ENCODE measurements at regions not wholly inside any gene's neighbourhood (a gene's known extent, or its start where the extent isn't known, plus 50 kb on each side); places are given as distances from the start of the nearest gene placed in this dataset.

DNA sequence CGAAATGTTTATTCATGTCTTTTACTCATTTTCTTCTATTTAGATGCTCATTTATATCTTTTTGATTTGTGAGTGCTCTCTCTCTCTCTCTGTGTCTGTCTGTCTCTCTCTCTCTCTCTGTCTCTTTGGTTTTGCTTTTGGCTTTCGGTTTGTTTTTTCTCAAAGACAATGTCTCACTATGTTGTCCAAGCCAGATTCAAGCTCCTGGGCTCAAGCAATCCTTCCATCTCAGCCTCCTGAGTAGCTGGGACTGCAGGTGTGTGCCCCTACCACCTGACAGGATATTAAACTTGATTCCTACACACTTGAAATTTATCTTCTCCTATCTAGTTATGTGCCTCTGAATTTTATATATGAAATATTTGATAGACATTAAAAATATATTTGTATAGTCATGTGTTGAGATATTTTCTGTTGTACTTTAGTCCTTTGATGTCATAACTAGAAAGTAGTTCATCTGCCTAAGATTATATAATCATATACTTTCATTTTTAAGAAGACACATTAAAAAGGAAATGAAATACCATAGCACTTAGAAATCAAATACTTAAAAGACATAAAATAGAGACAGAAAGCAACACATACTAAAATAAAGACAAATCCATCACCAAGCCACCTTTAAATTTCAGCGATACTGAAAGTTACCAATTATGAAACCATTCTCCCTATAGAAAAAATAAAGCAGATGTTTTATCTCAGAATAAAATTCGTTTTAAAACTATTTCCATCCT lies 68.1 kb upstream of the SFMBT2 start:
- no peak for DNase-seq

DNA sequence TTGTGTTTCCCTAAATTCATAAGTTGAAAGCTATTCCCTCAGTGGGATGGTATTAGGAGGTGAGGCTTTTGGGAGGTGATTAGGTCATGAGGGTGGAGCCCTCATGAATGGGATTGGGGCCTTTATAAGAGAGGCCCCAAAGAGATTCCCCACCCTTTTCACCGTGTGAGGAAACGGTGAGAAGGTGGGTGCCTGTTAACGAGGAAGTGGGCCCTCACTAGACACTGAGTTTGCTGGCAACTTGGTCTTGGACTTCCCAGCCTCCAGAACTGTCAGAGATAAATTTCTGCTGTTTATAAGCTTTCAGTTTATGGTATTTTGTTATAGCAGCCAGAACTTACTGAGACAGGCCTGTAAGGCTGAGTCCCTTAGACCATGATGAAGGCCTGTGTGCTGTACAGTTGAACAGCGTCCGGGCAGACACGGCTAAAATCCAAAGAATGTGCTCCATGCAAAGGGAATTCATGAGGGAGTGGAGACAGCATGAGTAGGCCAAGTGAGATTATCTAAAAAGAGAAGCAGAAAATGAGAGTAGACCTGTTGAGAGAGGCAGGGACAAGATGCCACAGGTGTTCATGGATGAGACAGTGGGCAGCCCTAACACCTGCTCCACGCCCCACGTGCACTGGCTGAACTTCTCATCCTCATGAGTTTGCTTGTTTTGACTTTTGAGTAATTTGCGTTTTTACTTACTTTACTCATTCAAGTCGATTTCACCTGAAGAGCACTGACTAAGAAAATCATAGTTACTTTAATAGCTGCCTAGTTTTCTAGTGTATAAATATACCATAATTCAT lies 66.9 kb upstream of the SFMBT2 start:
- no peak for DNase-seq

GRCh38 chr10:7475939-7476338 lies 65.1 kb upstream of the SFMBT2 start:
- DNase-seq, result no peak

DNA sequence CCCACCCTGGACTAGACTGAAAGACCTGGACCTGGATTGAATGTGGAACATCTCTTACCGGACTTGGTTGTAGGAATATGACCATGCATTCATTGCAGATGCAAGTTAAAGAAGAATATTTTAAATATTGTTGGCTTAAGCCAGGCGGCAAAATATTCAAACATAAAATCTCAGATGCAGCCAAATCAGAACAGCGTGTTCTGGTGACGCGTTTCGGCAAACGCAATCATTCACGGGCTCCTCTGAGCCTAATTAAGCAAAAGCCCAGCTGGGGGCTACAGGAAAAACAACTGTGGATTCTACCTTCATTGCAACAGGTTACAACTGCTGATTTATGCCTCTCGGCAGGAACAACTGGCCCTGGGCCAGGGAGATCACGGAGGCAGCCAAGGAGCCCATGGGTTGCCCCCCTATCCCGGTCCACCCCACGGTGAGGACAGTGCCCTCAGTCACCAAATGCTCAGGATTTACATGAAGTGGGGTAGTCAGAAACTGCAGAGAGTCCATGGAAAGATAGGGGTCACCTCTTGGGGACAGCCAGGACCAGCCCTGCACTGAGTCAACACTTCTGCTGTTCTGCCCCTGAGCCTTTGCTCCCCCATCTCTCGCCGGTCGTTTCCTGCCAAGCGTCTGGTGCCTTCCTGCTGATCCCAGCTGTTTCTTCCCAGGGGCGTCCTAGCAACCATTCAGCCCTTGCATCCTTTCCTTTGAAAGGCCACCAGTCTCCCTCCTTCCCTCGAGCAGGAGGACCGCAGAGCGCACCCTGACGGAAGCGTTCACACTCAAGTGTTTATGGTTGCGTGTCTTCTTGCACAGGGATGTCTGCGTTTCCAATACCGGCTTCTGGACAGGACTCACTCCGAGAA lies 64.4 kb upstream of the SFMBT2 start:
- peak; percentile 46 to 48 for DNase-seq

GRCh38 chr10:7474388-7474787 lies 63.6 kb upstream of the SFMBT2 start:
- no peak for DNase-seq

DNA sequence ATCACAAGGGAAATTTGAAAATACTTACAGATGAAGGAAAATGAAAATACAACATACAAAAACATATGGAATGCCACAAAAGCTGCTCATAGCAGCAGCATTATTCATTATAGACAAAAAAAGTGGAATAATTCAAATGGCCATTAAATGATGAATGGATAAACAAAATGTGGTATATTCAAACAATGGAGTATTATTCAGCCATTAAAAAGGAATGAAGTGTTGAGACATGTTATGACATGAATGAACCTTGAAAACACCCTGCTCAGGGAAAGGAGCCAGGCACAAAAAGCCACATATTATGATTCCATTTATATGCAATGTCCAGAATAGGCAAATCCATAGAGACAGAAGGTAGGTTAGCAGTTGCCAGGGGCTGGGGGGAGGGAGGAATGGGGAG lies 62.6 kb upstream of the SFMBT2 start:
- no peak for DNase-seq

- no peak for DNase-seq
These were observed 61.0 kb upstream of the SFMBT2 start for GRCh38 chr10:7471720-7472367.

DNA sequence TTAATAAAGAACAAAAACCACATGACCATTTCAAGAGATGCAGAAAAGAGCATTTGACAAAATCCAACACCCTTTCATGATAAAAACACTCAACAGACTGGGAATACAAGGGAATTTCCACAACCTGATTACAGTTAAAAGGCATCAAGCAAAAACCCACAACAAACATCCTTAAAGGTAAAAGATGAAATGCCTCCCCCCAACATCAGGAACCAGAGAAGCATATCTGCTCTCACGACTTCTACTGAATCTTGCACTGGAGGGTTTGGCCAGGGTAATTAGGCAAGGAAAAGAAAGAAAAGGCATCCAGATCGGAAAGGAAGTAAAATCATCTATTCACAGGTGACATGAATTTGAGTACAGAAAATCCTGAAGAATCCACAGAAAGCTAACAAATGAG lies 59.5 kb upstream of the SFMBT2 start:
- no peak for DNase-seq

- no peak for DNase-seq
These were observed 56.3 kb upstream of the SFMBT2 start for GRCh38 chr10:7467031-7467667.

DNA sequence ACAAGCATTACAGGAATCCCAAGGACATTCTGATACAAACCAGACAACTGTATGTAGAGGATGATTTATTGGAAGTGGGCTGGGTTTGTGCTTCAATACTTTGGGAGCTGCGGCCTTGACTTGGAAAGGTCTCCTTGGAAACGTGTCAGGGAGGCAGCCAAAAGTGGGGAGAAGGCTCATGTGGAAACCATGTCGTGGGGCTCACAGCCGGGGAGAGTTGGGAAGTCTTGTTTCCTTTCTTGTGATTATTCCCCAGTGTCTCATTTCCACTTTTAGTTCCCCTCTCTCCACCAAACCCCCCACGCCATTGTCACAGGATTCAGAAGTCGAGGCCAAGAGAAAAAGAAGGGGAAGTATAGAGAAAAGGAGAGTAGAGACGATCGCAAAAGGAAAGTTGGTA lies 53.9 kb upstream of the SFMBT2 start:
- no peak for DNase-seq
